IPS-18a (cell line): ENCODE measurements at regions not wholly inside any gene's neighbourhood (a gene's known extent, or its start where the extent isn't known, plus 50 kb on each side); places are given as distances from the start of the nearest gene placed in this dataset.

Experiments used
- H3K27ac ChIP-seq: one replicate; pipeline ENCODE4 v1.5.1; 2013; ENCODE audit warnings: low read length
- H3K27me3 ChIP-seq: one replicate; pipeline ENCODE4 v1.6.1; 2013; ENCODE audit warnings: mild to moderate bottlenecking, low read length; ENCODE audit not compliant: control insufficient read depth, insufficient read depth
- H3K36me3 ChIP-seq: one replicate; pipeline ENCODE4 v1.6.1; 2013; ENCODE audit warnings: low read depth, low read length; ENCODE audit not compliant: control insufficient read depth
- H3K4me1 ChIP-seq: one replicate; pipeline ENCODE4 v1.6.1; 2013; ENCODE audit warnings: low read depth, low read length; ENCODE audit not compliant: control insufficient read depth
- H3K4me3 ChIP-seq: one replicate; pipeline ENCODE4 v1.5.1; 2013; ENCODE audit warnings: low read length
- H3K9ac ChIP-seq: one replicate; pipeline ENCODE4 v1.6.1; 2013; ENCODE audit warnings: mild to moderate bottlenecking, low read length, moderate library complexity
- H3K9me3 ChIP-seq: one replicate; pipeline ENCODE4 v1.6.1; 2013; ENCODE audit warnings: low read depth, low read length; ENCODE audit not compliant: control insufficient read depth

- no peaks in the 10 kb centered on the region for H3K27me3 ChIP-seq
- peaks cover 15% of the 10 kb centered on the region for H3K4me1 ChIP-seq
- no peak overlapping the region for H3K27ac ChIP-seq
- H3K36me3 ChIP-seq = no peaks in the 10 kb centered on the region
- no peak overlapping the region for H3K9ac ChIP-seq
- H3K4me3 ChIP-seq = no peak overlapping the region
- no peaks in the 10 kb centered on the region for H3K9me3 ChIP-seq
These were observed 648.6 kb downstream of the XPNPEP1 start for GRCh38 chr10:109274681-109275080.

- Histone ChIP-seq H3K27me3 (no peaks in the 10 kb centered on the region), H3K9me3 (no peaks in the 10 kb centered on the region), H3K9ac (no peak overlapping the region), H3K4me1 (peaks cover 14% of the 10 kb centered on the region), H3K27ac (no peak overlapping the region), H3K4me3 (no peak overlapping the region), H3K36me3 (no peaks in the 10 kb centered on the region)
These were observed 653.1 kb downstream of the XPNPEP1 start for GRCh38 chr10:109270173-109270572.

GRCh38 chr10:109264004-109264403 is 659.3 kb downstream of the XPNPEP1 start:
- H3K27me3 ChIP-seq = no peaks in the 10 kb centered on the region
- H3K4me1 ChIP-seq = no peaks in the 10 kb centered on the region
- H3K4me3 ChIP-seq = no peak overlapping the region
- no peak overlapping the region for H3K27ac ChIP-seq
- H3K36me3 ChIP-seq = no peaks in the 10 kb centered on the region
- peaks cover 14% of the 10 kb centered on the region for H3K9me3 ChIP-seq
- no peak overlapping the region for H3K9ac ChIP-seq

GRCh38 chr10:109261231-109261630 is 662.1 kb downstream of the XPNPEP1 start:
- Histone ChIP-seq H3K27me3 (no peaks in the 10 kb centered on the region), H3K4me3 (no peak overlapping the region), H3K9ac (no peak overlapping the region), H3K4me1 (no peaks in the 10 kb centered on the region), H3K27ac (no peak overlapping the region), H3K36me3 (no peaks in the 10 kb centered on the region), H3K9me3 (peaks cover 14% of the 10 kb centered on the region)

- peaks cover 14% of the 10 kb centered on the region for H3K9me3 ChIP-seq
- H3K27ac ChIP-seq = no peak overlapping the region
- H3K36me3 ChIP-seq = no peaks in the 10 kb centered on the region
- H3K27me3 ChIP-seq = no peaks in the 10 kb centered on the region
- H3K9ac ChIP-seq = no peak overlapping the region
- H3K4me3 ChIP-seq = no peak overlapping the region
- H3K4me1 ChIP-seq = no peaks in the 10 kb centered on the region
These were observed 664.0 kb downstream of the XPNPEP1 start for GRCh38 chr10:109259293-109259692.

- Histone ChIP-seq H3K27ac (no peak overlapping the region), H3K4me3 (no peak overlapping the region), H3K9ac (no peak overlapping the region), H3K27me3 (no peaks in the 10 kb centered on the region), H3K9me3 (no peaks in the 10 kb centered on the region), H3K36me3 (no peaks in the 10 kb centered on the region), H3K4me1 (no peaks in the 10 kb centered on the region)
These were observed 670.0 kb downstream of the XPNPEP1 start for GRCh38 chr10:109253306-109253705.

- H3K4me3 ChIP-seq = no peak overlapping the region
- H3K27me3 ChIP-seq = no peaks in the 10 kb centered on the region
- no peak overlapping the region for H3K27ac ChIP-seq
- no peaks in the 10 kb centered on the region for H3K36me3 ChIP-seq
- no peaks in the 10 kb centered on the region for H3K9me3 ChIP-seq
- H3K4me1 ChIP-seq = no peaks in the 10 kb centered on the region
- H3K9ac ChIP-seq = no peak overlapping the region
These were observed 673.2 kb downstream of the XPNPEP1 start for GRCh38 chr10:109250152-109250551.

- Histone ChIP-seq H3K27ac (no peak overlapping the region), H3K36me3 (no peaks in the 10 kb centered on the region)
These were observed 675.5 kb downstream of the XPNPEP1 start for GRCh38 chr10:109247814-109248213.

GRCh38 chr10:109245821-109246220 is 677.5 kb downstream of the XPNPEP1 start:
- no peak overlapping the region for H3K4me3 ChIP-seq
- H3K4me1 ChIP-seq = no peaks in the 10 kb centered on the region
- H3K36me3 ChIP-seq = no peaks in the 10 kb centered on the region
- no peaks in the 10 kb centered on the region for H3K27me3 ChIP-seq
- H3K27ac ChIP-seq = no peak overlapping the region
- no peaks in the 10 kb centered on the region for H3K9me3 ChIP-seq
- no peak overlapping the region for H3K9ac ChIP-seq

More at GRCh38 chr10:109247814-109248213, 675.5 kb downstream of the XPNPEP1 start:
- Histone ChIP-seq H3K4me1 (no peaks in the 10 kb centered on the region), H3K4me3 (no peak overlapping the region), H3K9me3 (no peaks in the 10 kb centered on the region), H3K9ac (no peak overlapping the region), H3K27me3 (no peaks in the 10 kb centered on the region)

GRCh38 chr10:109239371-109239770 is 683.9 kb downstream of the XPNPEP1 start:
- Histone ChIP-seq H3K9ac (no peak overlapping the region), H3K4me1 (no peaks in the 10 kb centered on the region), H3K36me3 (no peaks in the 10 kb centered on the region), H3K27ac (no peak overlapping the region), H3K9me3 (no peaks in the 10 kb centered on the region), H3K27me3 (no peaks in the 10 kb centered on the region), H3K4me3 (no peak overlapping the region)

GRCh38 chr10:109237682-109238081 is 685.6 kb downstream of the XPNPEP1 start:
- Histone ChIP-seq H3K27ac (no peak overlapping the region), H3K4me1 (no peaks in the 10 kb centered on the region), H3K9ac (no peak overlapping the region), H3K9me3 (no peaks in the 10 kb centered on the region), H3K4me3 (no peak overlapping the region), H3K36me3 (no peaks in the 10 kb centered on the region), H3K27me3 (no peaks in the 10 kb centered on the region)

GRCh38 chr10:109237050-109237449 is 686.3 kb downstream of the XPNPEP1 start:
- Histone ChIP-seq H3K27me3 (no peaks in the 10 kb centered on the region), H3K4me3 (no peak overlapping the region), H3K9ac (no peak overlapping the region), H3K9me3 (no peaks in the 10 kb centered on the region), H3K36me3 (no peaks in the 10 kb centered on the region), H3K27ac (no peak overlapping the region), H3K4me1 (no peaks in the 10 kb centered on the region)
